Ovary (tissue), 7 donors: ENCODE measurements at regions not wholly inside any gene's neighbourhood (a gene's known extent, or its start where the extent isn't known, plus 50 kb on each side); places are given as distances from the start of the nearest gene placed in this dataset.

Source experiments
- DNase-seq, 5 donors: peaks; one replicate each; pipeline ENCODE4 v3.0.0-alpha.2; 2019 to 2020
- H3K27ac ChIP-seq, 2 donors: fragments of 200-600 bp; one replicate each; pipeline versions ENCODE4 v1.5.1 to v1.8.0; 2019 to 2022
- H3K27me3 ChIP-seq: fragments of 200-600 bp; one replicate; pipeline ENCODE4 v1.8.0; 2022
- H3K36me3 ChIP-seq: fragments of 200-600 bp; sonication (generic); one replicate; pipeline ENCODE4 v1.5.1; 2019
- H3K4me1 ChIP-seq: one replicate; pipeline ENCODE4 v1.8.1; 2013; ENCODE audit warnings: mild to moderate bottlenecking, moderate library complexity; ENCODE audit not compliant: insufficient read depth
- H3K4me3 ChIP-seq: fragments of 200-600 bp; sonication (generic); one replicate; pipeline ENCODE4 v1.5.1; 2017
- H3K9me3 ChIP-seq, 2 donors: fragments of 200-600 bp in 1 of 2; sonication (generic) in 1 of 2; one replicate each; pipeline versions ENCODE4 v1.5.1 to v1.8.1; 2013 to 2019; ENCODE audit warnings: mild to moderate bottlenecking in 1 of 2, moderate library complexity in 1 of 2
- CTCF ChIP-seq, 3 donors: fragments of 450-650 bp in 2 of 3; fragments of 200-600 bp in 1 of 3; IDR thresholded peaks; one replicate each; pipeline versions ENCODE4 v1.5.1 to v1.8.0; 2016 to 2022; ENCODE audit warnings: antibody characterized with exemption in 3 of 3, mild to moderate bottlenecking in 1 of 3
- EP300 ChIP-seq: sonication (generic); formaldehyde crosslinking; IDR thresholded peaks from one replicate; pipeline ENCODE4 v1.6.1; 2017; ENCODE audit warnings: antibody characterized with exemption
- POLR2A ChIP-seq: fragments of 450-650 bp; IDR thresholded peaks from one replicate; pipeline ENCODE4 v1.6.1; 2017; ENCODE audit warnings: antibody characterized with exemption, mild to moderate bottlenecking, moderate library complexity
- WGBS, 3 donors: extraction: QIAGEN DNeasy Blood & Tissue Kit in 1 of 3; methylation state at CpG; one replicate each; pipeline versions ENCODE4 v1.1.5 to v1.1.7; 2013 to 2017; 5-methylcytosine and 5-hydroxymethylcytosine counted together
- intact Hi-C, 4 donors: fragments of 100-400 bp; cut with DNase I; formaldehyde crosslinking; loops; one replicate each; pipeline versions ENCODE4 v1.11.0 to v1.15.1; 2022 to 2023
- donor health status: DM: no; HTN: no; CAD: no; lungs with moderate emphysema.
- donor health status: DM: no; HTN: no; CAD: no.
- donor health status: Bipolar disorder and iron deficiency.
- donor health status: DM: no; HTN: no; CAD: no.
- donor health status: DM: yes; HTN: yes; CAD: no.

GRCh38 chr6:105981888-105982358 lies 104.2 kb upstream of the PRDM1 start:
- no peaks in the 10 kb centered on the region for H3K9me3 ChIP-seq
- H3K27me3 ChIP-seq, result no peaks in the 10 kb centered on the region
- TF ChIP-seq EP300, result no peak
- TF ChIP-seq POLR2A, result no peak
- TF ChIP-seq CTCF (IDR thresholded peaks at IDR 0.05), result no peak
- no peak for DNase-seq
- WGBS, 3 donors, result 63 to 73% (median 71%) methylated on average over 15 of the region's 15 CpGs
- H3K4me1 ChIP-seq, result no peaks in the 10 kb centered on the region
- no peak overlapping the region for H3K4me3 ChIP-seq
- intact Hi-C loops, result loop anchor here in 1 of 4 donors (10.0 kb wide), 1 partner anchor 187 kb away; no protein-coding TSS in a partner anchor
- no peak overlapping the region for H3K27ac ChIP-seq
- H3K36me3 ChIP-seq, result no peaks in the 10 kb centered on the region

GRCh38 chr6:105981002-105981887 lies 104.9 kb upstream of the PRDM1 start:
- intact Hi-C loops, result loop anchor here in 1 of 4 donors (10.0 kb wide), 1 partner anchor 186 kb away; no protein-coding TSS in a partner anchor
- Histone ChIP-seq H3K4me3 (peak overlapping the region; percentile 24), H3K9me3 (no peaks in the 10 kb centered on the region), H3K4me1 (no peaks in the 10 kb centered on the region), H3K36me3 (no peaks in the 10 kb centered on the region), H3K27me3 (no peaks in the 10 kb centered on the region), H3K27ac (no peak overlapping the region)
- DNase-seq, result peak in 4 of 5 donors; percentile 24 to 56 (median 30)
- WGBS, 3 donors, result 10 to 22% (median 12%) methylated on average over 62 of the region's 62 CpGs
- TF ChIP-seq EP300, result no peak
- no peak for TF ChIP-seq CTCF (IDR thresholded peaks at IDR 0.05)
- no peak for TF ChIP-seq POLR2A

- H3K4me1 ChIP-seq, result no peaks in the 10 kb centered on the region
- H3K27ac ChIP-seq, result no peak overlapping the region
- DNase-seq, result no peak
- H3K27me3 ChIP-seq, result no peaks in the 10 kb centered on the region
- TF ChIP-seq POLR2A, result no peak
- TF ChIP-seq CTCF (IDR thresholded peaks at IDR 0.05), result no peak
- no peak for TF ChIP-seq EP300
- no peaks in the 10 kb centered on the region for H3K36me3 ChIP-seq
- WGBS, 3 donors, result 92 to 96% (median 95%) methylated on average over 2 of the region's 2 CpGs
- H3K4me3 ChIP-seq, result no peak overlapping the region
- intact Hi-C loops, result no loop called here
- no peaks in the 10 kb centered on the region for H3K9me3 ChIP-seq
Measured at GRCh38 chr6:105978974-105979373, 107.2 kb upstream of the PRDM1 start.

- 94 to 99% (median 95%) methylated on average over 4 of the region's 4 CpGs for WGBS, 3 donors
- H3K27me3 ChIP-seq, result no peaks in the 10 kb centered on the region
- TF ChIP-seq CTCF (IDR thresholded peaks at IDR 0.05), result no peak
- TF ChIP-seq POLR2A, result no peak
- no peak for TF ChIP-seq EP300
- intact Hi-C loops, result no loop called here
- no peaks in the 10 kb centered on the region for H3K4me1 ChIP-seq
- no peak overlapping the region for H3K4me3 ChIP-seq
- no peaks in the 10 kb centered on the region for H3K9me3 ChIP-seq
- DNase-seq, result no peak
- no peaks in the 10 kb centered on the region for H3K36me3 ChIP-seq
- H3K27ac ChIP-seq, result no peak overlapping the region
Measured at GRCh38 chr6:105977934-105978504, 108.1 kb upstream of the PRDM1 start.
